Glutamatergic neuron (in vitro differentiated cells): ENCODE measurements at regions not wholly inside any gene's neighbourhood (a gene's known extent, or its start where the extent isn't known, plus 50 kb on each side); places are given as distances from the start of the nearest gene placed in this dataset.

ENCODE experiments used
- DNase-seq: peaks from one replicate; pipeline ENCODE4 v3.0.0; 2022
- H3K27ac Mint-ChIP-seq: one replicate; pipeline ENCODE4 v1.8.0; 2020; ENCODE audit warnings: mild to moderate bottlenecking, mixed read lengths, inconsistent platforms; ENCODE audit not compliant: unreplicated experiment
- H3K27me3 Mint-ChIP-seq: one replicate; pipeline ENCODE4 v1.8.0; 2020; ENCODE audit warnings: mild to moderate bottlenecking, moderate library complexity, mixed read lengths, inconsistent platforms; ENCODE audit not compliant: unreplicated experiment
- H3K36me3 Mint-ChIP-seq: one replicate; pipeline ENCODE4 v1.8.0; 2020; ENCODE audit warnings: mild to moderate bottlenecking, mixed read lengths, inconsistent platforms; ENCODE audit not compliant: unreplicated experiment
- H3K4me1 Mint-ChIP-seq: one replicate; pipeline ENCODE4 v1.8.0; 2020; ENCODE audit warnings: mild to moderate bottlenecking, low read depth, mixed read lengths, inconsistent platforms; ENCODE audit not compliant: unreplicated experiment
- H3K4me3 Mint-ChIP-seq: one replicate; pipeline ENCODE4 v1.8.0; 2020; ENCODE audit warnings: mild to moderate bottlenecking, mixed read lengths, inconsistent platforms; ENCODE audit not compliant: unreplicated experiment
- H3K9me3 Mint-ChIP-seq: one replicate; pipeline ENCODE4 v1.8.0; 2020; ENCODE audit warnings: mild to moderate bottlenecking, moderate library complexity, mixed read lengths, inconsistent platforms; ENCODE audit not compliant: unreplicated experiment
- TF ChIP-seq, protein P1 (sequence below): fragments of 200-600 bp; sonication (generic); IDR thresholded peaks from one replicate; pipeline ENCODE4 v1.5.0; 2021; ENCODE audit not compliant: partially characterized antibody, unreplicated experiment

DNA sequence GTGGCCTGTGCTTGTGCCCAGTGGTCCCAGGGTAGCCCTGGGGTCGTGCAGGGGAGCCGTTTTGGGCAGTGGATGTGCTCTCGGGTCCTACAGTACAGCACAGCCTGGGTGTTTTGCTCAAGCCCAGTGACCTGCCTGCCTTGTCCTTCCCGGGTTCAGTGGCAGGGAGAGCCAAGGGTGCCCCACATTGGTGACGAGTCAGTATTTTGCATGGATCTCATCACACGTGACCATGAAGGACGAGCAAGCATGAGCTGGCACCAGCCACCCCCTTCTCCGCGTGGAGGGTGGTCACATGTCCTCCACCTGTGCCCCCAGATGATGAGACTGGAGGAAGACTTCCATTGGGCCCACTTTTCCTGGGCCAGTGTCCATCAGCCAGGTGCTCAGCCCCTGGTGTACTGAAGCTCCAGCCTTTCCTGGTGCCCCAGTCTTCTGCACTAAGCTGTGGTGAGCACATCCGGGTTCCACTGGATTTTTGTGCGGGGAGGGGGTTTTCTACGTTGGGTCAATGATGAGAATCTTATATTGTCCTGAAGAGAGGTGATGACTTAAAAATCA lies 197.5 kb downstream of the UBE3A start:
- Mint-ChIP-seq H3K27ac (no peak overlapping the region), H3K36me3 (peaks cover 4% of the 10 kb centered on the region), H3K4me1 (no peaks in the 10 kb centered on the region), H3K9me3 (peaks cover 4% of the 10 kb centered on the region), H3K27me3 (peaks cover 4% of the 10 kb centered on the region), H3K4me3 (no peak overlapping the region)
- TF ChIP-seq, protein P1, sequence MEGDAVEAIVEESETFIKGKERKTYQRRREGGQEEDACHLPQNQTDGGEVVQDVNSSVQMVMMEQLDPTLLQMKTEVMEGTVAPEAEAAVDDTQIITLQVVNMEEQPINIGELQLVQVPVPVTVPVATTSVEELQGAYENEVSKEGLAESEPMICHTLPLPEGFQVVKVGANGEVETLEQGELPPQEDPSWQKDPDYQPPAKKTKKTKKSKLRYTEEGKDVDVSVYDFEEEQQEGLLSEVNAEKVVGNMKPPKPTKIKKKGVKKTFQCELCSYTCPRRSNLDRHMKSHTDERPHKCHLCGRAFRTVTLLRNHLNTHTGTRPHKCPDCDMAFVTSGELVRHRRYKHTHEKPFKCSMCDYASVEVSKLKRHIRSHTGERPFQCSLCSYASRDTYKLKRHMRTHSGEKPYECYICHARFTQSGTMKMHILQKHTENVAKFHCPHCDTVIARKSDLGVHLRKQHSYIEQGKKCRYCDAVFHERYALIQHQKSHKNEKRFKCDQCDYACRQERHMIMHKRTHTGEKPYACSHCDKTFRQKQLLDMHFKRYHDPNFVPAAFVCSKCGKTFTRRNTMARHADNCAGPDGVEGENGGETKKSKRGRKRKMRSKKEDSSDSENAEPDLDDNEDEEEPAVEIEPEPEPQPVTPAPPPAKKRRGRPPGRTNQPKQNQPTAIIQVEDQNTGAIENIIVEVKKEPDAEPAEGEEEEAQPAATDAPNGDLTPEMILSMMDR: no peak
- peak; percentile 6 for DNase-seq

DNA sequence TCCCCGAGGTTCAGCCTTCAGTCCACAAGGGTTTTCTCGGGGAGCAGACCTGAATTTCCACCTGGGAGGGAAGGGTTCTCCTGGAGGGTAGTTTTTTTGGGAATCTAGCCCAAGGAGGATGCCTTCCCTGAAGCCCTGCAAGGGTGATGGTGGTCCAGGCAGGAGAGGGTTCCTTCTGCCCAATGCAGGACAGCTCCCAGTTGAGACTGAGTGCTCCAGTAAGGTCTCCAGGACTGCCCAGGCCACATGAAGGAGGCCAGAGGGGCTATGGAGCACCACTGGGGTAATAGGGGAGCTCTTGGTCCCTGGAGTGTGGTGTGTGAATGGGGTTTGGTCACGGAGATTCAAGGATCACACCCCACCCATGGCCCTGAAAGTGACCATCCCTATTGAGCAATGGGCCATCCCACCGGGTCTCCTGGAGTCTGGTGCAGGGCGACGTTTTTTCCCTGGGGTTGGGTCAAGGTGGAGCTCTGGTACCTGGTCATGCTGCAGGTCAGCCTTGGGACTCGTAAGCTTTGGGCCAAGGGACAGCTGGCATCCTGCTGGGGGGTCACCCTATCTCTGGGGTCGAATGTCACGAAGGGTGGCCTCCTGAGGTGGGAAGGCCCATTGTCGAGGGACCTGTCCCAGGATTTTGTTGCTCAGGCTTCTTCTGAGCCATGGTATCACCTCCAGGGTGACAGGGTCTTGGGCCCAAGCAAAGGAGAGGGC lies 196.5 kb downstream of the UBE3A start:
- peak; percentile 1 for DNase-seq
- Mint-ChIP-seq H3K27ac (no peak overlapping the region), H3K4me1 (no peaks in the 10 kb centered on the region), H3K36me3 (peaks cover 4% of the 10 kb centered on the region), H3K4me3 (no peak overlapping the region), H3K27me3 (peaks cover 4% of the 10 kb centered on the region), H3K9me3 (peaks cover 4% of the 10 kb centered on the region)
- TF ChIP-seq, protein P1: no peak

DNA sequence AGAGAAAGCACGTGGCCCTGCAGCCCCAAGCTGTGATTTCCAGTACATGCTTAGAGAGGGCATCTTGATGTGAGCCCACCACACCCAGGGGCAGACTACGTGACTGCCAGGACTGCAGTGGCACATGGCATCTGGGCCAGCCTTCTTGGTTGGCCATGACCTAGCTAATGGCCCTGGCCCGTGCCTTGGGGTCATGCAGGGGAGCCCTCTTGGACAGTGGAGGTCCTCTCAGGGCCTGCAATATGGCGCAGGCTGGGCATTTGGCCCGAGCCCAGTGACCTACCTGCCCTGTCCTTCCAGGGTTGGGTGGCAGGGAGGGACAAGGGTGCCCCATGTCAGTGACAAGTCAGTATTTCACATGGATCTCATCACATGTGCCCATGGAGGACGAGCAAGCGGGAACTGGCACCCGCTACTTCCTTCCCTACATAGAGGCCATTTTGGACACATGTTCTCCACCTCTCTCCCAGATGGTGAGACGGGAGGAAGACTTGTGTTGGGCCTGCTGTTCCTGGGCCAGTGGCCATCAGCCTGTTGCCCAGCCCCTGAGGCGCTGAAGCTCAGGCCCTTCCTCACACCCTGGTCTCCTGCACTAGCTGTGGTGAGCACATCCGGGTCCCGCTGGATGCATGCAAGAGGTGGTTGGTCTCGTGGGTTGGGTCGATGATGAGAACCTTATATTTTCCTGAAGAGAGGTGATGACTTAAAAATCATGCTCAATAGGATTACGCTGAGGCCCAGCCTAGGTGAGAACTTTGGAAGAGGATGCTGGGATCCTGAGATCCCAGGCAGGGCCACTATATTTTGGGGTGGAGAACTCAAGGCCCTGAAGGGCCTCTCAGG lies 195.6 kb downstream of the UBE3A start:
- Mint-ChIP-seq H3K36me3 (peaks cover 4% of the 10 kb centered on the region), H3K27ac (no peak overlapping the region), H3K27me3 (peaks cover 3% of the 10 kb centered on the region), H3K4me1 (no peaks in the 10 kb centered on the region), H3K4me3 (no peak overlapping the region), H3K9me3 (peaks cover 4% of the 10 kb centered on the region)
- TF ChIP-seq, protein P1: no peak
- peak; percentile 6 for DNase-seq

DNA sequence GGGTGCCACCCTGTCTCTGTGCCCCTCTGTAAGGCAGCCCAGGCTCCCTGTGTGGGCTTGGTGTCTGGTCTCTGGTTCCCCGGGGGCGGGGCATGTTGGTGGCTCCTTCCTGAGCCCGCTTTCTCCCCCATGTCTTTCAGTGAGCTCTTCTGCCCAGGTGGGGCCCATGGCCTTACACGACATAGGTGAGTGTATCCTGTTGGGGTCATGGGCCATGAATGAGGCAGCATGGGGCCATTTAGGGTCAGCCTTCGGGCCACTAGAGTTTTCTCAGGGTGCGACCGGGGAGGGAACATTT lies 195.1 kb downstream of the UBE3A start:
- peaks cover 2% of the 10 kb centered on the region for H3K9me3 Mint-ChIP-seq
- peaks cover 4% of the 10 kb centered on the region for H3K36me3 Mint-ChIP-seq
- H3K27me3 Mint-ChIP-seq: peaks cover 2% of the 10 kb centered on the region
- no peak overlapping the region for H3K27ac Mint-ChIP-seq
- H3K4me1 Mint-ChIP-seq: no peaks in the 10 kb centered on the region
- peak; percentile 4 for DNase-seq
- H3K4me3 Mint-ChIP-seq: no peak overlapping the region
- TF ChIP-seq, protein P1: no peak
